Left forelimb (tissue), 1 donor: ENCODE measurements at regions not wholly inside any gene's neighbourhood (a gene's known extent, or its start where the extent isn't known, plus 50 kb on each side); places are given as distances from the start of the nearest gene placed in this dataset.
"Not testable (repeated sequence)": the region's sequence is repeated elsewhere in the genome, so short reads cannot be mapped to it uniquely, and the experiment has no call there.

Experiments used
- DNase-seq: peaks from one replicate; pipeline ENCODE4 v3.0.0-alpha.2; 2018; ENCODE audit warnings: low spot score

DNA sequence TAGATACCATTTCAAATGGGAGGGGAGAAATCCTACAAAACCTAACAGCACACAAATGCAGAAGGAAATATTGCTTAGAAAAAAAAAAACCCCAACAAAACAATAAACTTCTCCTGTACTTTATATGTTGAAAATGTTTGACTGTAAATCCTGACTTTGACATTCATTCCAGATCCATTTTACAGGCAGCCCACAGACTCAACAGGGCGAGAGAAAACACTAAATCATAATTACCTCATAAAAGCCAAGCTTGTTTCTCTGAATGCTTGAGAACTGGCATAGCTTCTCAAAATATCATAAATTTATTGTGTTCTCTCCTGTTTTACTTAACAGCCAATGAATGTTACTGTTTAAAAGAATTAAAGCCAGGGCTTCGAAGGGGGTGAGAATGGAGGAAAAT is 273.2 kb downstream of the CD83 start:
- no peak for DNase-seq

DNA sequence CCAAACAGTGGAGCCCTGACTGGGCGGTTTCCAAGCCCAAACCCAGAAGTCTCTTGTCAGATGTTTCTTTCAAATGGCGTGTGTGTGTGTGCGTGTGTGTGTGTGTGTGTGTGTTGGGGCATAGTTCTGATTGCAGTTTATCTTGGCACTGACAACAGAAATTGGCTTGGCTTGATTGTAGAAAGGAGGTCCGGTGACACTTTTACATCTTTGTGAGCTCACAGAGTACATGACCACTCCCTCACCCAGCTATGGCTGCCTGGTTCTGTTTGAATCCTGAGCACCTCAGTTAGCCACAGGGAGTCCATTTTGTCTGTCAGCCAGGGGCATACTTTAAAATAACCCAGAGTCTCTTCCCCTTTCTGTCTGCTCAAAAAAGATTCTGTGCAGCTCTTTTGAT is 276.3 kb downstream of the CD83 start:
- no peak for DNase-seq

DNA sequence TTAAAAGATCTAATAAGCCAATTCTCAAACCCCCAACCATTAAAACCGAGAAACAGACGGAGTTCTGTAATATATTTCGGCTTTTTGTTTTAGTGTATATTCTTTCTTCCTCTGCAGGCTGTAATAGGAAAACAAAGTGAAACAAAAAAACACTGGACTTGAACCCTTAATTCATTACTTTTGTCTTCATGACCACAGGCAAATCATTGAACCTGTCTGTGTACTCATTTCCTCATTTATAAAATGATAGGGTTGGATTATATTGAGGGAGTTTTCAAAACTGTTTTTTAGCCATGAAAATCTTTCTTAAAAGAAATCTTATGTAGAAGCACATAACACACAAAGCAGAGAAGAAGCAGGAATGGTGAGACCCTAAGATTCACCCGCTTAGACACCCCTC is 278.8 kb downstream of the CD83 start:
- DNase-seq = no peak

DNA sequence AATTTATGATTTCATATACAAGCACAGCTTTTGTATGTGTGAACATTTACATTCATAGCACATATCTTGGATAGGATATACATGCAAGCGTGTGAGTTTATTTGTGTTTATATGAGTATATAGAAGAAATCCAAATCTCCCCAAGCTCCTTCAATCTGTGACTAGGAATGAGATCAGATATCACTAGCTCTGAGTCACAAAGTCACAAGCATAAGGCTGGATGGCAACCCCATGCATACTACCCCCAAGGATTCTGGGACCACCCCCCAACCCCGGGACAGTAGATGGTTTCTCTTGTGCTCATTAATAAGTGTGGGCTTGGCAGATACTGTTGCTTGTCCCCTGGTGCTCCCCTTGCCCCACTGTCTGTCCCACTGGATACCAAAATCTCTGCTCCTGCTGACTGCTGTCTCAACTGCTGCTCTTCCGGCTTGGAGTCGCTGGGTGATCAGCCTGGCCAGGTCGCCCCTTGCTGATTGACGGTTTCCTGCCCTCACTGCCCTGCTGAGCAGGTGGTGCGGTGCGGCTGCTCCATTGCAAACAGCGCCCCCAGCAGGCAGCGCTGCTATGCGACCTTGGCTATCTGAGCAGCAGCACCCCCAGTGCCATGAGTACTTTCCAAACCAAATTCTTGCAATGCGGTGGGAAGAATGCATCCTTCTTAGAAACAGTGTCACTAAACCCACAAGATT is 279.4 kb downstream of the CD83 start:
- DNase-seq = no peak

DNA sequence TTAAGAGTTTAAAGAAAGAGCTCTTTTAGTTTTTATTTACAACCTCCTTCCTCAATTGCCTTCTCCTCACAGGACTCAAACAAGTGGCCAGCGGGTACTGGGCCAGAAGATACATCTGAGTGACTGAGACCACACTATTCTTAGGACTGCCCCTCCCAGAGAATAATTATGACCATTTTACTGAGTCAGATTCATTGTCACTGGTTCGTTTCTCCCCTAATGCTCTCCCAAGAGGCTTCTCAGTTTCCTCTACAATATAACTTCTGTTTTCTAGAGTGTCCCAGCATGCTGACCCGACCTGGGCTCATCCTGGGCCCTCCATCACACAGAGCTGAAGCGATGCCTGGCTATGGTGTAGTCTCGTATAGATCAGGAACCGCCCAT is 279.9 kb downstream of the CD83 start:
- DNase-seq = no peak

DNA sequence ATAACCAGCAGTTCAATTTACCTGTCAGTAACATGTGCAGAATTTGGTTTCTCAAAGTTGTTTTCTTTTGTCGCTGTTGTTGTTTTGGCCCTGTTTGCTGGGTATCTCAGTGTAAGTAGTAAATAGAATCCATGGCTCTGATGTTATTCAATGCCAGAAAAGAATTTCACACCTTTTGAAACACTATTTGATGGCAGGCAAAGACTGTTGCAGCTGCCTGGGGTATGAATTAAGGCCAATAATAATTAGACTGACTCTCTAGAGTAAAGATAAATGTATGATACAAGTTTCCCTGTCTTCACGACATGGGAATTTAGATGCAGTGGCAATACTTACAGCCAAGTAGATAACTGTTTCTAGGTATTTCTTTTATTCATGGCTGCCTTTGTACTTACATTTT is 281.4 kb downstream of the CD83 start:
- DNase-seq = no peak

DNA sequence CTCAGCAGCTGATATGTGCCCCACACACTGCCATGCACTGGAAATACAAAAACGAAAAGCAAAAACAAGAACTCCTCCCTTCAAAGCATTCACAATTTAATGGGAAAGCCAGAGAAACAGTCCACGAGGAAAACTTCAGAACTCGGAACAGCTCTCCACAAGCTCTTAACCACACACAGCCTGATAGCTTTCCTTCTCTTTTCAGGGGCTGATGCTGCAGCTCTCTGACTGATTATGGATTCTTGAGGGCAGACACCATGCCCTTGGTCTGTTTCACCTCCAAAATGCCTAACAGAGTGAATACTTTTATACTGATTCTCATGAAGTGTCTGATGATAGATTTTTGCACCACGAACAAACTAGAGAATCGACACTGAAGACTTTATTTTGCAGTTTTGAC is 282.1 kb downstream of the CD83 start:
- no peak for DNase-seq

DNA sequence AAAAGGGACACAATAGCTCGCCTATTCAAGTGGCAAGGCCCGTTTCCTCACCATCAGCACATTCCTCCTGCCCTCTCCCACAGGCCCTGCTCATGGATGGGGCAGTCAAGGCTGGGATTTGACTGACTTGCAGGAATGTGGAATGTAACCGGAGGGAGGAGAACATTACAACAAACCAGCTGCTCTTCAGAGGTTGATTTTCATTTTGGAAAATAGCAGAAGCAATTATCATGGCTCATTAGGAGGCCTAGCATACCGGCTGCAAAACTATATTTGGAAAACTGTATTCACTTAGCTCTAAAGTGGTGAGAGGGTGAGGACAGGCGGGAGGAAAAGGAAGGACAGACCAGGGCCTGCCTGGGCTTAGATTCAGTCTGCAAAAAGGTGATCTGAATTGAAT is 283.7 kb downstream of the CD83 start:
- no peak for DNase-seq

DNA sequence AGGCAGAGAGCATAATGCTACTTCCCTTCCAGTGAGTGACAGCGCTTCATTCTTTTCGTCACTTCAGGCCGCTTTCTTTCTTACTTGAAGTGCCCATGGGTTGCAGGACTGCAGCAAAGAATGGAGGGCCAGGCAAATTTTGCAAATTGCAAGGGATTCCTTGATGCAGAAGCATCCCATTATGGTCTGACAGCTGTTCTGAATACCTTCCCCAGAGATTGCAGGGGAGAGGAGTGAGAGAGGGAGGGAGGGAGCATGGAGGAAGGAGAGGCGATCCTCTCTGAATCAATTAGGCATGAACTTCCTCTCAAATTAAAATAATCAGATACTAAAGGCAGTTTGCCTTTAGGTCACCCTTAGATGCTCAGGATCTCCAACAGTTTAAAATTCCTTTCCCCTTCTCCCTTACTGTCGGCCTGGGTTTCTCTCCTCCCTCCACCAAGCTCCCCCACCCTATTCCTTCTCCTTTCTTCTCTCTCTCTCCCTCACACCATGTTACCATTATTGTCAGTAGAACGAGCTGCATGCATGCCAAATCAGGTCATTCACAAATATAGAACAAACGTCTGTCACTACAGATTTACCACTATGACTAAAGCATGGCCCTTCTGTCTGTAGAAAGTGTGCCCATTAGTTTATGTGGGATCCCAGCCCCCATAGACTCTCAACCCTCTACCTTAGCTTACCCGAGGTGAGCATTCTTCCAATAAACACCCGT is 289.2 kb downstream of the CD83 start:
- no peak for DNase-seq

DNA sequence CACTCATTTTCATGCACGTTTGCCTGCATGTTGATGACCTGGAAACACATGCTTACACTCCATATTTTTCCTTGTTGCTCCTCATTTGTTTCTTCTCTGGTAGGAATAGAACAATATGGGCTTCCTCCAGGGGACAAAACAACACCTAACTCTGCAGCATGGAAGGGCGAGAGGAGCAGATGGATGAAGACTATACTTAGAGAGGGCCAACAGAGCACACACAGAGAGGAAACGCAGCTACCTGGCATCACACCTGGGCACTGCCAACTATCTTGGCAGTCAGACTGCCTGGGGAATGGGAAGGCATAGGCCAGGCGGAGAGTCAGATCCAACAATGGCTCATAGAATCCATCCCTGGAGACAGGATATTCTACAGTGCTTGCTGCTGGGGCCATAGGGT is 290.9 kb downstream of the CD83 start:
- DNase-seq = no peak

DNA sequence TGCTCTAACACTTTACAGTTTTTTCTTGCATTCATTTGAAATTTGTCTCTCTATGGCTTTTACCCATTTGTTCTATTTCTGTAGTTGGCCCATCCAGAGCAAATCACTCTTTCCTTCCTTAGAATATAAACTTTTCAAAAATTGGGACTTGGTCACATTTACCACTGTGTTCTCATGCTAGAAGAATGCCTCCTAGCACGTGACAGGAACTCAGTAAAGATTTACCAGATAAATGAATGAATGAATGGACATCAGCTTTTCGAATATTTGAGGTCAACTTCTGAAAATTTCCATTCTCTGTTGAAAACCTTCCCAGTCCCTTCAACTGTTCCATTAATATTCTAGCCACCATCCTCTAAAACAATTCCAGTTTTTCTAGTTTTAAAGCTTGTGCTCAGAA is 294.5 kb downstream of the CD83 start:
- DNase-seq = no peak

DNA sequence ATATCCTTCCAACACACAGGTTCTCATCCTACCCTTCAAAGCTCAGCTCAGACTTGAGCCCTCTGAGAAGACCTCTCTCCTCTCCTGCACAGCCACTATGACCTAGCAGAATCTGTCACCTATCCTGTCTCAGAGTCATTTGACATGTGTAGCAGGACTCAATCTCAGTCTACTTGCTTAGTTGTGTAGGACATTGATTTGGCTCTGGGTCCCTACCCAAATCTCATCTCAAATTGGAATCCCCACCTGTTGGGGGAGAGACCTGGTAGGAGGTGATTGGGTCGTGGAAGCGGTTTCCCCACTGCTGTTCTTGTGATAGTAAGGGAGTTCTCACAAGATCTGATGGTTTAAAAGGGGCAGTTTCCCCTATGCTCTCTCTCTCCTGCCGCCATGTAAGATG is 297.9 kb downstream of the CD83 start:
- DNase-seq = no peak

DNA sequence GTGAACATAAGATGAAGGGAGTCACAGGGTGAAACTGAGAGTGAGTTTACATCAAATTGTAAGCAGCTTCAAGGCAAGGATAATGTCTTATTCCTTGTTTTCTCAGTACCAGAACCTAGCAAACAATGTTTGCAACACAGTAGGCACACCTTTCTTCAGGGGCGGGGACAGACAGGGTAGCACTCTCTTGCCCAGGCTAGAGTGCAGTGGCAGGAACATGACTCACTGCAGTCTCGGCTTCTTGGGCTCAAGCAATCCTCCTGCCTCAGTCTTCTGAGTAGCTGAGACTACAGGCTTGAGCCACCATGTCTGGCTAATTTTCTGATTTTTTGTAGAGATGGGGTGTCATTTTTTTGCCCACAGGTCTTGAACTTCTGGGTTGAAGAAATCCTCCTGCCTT is 299.8 kb downstream of the CD83 start:
- no peak for DNase-seq

DNA sequence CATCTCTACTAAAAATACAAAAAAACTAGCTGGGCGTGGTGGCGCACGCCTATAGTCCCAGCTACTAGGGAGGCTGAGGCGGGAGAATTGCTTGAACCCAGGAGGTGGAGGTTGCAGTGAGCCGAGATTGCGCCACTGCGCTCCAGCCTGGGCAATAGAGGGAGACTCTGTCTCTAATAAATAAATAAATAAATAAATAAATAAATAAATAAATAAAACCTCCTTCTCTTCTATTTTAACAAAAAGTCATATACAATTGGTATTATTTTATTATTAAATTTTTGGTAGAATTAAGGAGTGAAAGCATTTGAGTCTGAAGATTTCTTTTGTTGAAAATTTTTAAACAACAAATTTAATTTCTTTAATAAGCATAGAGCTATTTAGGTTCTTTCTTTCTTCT is 301.7 kb downstream of the CD83 start:
- not testable (repeated sequence) for DNase-seq

DNA sequence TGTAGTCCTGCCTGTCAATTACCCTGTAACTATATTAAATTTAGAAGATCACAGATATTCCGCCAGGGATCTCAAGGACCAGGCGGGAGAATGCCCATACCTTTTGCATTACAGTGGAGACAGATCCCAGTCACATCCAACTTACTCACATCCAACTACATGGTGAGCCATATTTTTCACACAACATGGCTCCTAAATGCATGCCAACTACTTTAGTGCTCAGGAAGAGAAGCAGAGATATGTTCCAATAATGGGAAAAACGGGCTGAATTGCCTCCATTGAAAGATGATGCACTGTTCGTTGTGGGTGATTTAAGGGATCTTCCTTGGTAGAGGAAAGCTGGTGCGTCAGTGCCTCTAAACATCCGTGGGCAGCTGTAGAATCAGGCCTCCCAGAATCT is 304.5 kb downstream of the CD83 start:
- DNase-seq = no peak

DNA sequence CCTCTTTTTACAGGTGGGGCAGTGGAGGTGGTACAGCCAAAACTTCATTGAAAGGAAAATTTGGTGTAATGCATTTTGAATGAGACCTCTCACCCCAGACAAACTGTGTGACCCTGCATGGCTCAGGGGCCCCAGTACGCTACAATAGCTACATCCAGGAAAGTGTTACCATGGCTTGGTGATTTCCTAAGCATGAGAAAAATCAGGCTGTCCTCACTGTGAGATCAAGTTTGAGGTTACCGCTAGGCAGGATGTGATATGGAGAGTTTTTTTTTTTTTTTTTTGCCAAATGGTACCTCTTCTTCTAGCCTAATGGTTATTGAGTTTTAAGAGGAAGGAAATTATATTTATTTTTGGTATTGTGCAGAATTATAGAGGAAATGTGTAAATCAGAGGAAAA is 305.3 kb downstream of the CD83 start:
- DNase-seq = no peak

DNA sequence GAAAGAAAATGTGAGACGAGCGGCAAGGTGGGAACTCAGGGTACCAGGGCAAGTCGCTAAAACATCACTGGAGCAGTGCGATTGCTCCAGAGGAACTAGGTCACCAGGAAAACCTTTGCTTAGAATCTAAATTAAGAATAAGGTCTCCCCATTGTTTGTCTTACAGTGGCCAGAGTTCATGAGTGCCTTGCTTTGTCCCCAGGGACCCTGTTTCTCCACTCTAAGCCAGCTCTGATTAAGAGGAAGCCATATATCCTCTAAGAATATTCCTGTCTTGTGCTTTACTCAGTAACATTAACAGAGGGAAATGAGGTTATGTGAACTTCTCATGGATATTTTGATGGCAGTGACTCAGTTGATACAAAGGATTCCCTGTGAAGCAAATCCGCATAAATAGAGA is 305.8 kb downstream of the CD83 start:
- no peak for DNase-seq

DNA sequence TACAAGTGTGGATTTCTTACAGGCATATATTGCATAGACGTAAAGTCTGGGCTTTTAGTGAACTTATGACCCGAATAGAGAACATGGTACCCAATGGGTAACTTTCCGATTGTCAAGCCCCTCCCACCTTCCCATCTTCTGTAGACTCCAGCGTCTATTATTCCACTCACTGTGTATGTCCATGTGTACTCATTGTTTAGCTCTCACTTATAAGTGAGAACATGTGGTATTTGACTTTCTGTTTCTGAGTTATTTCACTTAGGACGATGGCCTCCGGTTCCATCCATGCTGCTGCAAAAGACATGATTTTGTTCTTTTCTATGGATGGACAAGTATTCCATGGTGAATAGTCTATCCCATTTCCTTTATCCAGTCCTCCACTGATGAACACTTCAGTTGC is 306.4 kb downstream of the CD83 start:
- no peak for DNase-seq

DNA sequence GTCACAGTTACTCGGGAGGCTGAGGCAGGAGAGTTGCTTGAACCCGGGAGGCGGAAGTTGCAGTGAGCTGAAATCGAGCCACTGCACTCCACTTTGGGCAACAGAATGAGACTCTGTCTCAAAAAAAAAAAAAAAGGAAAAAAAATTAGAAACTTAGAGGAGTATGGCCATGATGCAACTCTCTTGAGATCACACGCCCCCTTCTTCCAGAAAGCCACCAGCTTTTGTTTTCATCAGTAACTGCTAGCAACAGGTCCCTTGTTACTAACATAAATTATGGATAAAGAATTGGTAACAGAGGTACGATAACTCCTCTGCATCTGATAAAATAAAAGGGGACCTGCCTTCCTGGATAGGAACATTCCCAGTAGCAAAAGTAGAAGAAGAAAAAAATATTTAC is 308.2 kb downstream of the CD83 start:
- DNase-seq = no peak

DNA sequence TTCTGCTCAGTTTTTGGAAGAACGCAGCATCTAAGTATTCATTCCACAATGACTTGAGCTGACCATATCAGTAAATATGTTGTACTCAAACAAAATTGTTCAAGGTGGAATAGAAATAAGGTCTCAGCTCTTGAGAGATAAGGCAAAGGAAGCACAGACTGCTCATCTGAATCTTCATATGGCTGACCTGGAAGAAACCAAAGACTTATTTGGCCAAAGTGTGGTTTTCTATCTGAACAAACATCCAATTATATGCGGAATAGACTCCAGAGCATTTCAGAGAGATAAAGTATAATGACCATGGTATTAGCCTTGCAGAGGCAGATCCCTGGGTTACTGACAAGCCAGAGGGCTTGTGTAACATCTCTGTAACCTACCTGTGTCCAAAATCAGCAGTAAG is 308.7 kb downstream of the CD83 start:
- no peak for DNase-seq

DNA sequence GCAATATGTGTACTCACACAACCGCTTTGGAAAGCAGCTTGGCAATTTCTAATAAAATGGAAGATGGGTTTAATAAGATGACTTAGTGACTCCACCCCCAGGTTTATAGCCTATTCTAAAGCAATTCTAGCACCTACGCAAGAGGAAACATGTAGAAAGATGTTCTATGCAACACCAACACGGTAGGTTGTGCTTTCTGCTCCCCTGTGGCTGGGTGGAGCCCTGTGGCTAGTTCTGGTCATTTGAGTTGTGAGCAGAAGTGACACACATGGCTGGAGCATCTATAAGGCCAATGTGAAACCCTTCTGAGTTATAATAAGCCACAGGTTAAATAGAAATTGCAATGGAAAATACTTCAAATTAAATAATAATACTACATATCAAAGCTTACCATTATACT is 310.7 kb downstream of the CD83 start:
- DNase-seq = no peak

DNA sequence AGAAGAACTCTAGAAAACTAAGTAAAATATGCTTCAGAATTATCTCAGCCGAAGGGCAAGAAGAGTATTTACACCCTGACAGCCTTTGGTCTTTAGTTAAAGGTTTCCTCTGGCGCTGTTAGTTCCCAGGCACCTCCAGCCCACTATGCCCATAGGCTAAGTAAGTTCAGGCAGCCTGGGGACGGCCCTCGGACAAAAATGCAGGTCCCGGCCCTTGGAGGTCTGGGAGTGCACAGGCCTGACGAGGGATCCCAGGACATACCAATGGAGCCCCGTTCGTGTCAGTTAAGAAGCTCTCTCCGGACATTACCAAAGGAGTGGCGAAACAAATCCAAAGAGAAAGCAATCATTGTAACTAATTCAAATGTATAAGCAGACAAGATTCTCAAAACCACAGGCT is 311.8 kb downstream of the CD83 start:
- no peak for DNase-seq

DNA sequence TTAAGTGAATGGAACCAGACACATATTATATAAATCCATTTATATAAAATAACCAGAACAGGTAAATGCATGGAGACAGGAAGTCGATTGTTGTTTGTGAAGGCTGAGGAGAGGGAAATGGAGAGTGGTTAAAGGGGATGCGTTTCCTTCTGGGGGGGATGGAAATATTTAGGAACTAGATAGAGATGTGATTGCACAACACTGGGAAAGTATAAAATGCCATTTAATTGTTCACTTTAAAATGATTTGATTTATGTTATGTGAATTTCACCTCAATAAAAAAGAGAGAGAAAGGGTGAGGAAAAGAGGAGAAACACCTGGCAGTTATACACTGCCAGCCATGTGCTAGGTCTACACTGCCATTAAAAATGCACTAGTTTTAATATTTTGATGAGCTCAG is 312.6 kb downstream of the CD83 start:
- DNase-seq = no peak
